ENCODE measurements at regions not wholly inside any gene's neighbourhood (a gene's known extent, or its start where the extent isn't known, plus 50 kb on each side); places are given as distances from the start of the nearest gene placed in this dataset.
"Not testable (repeated sequence)": the region's sequence is repeated elsewhere in the genome, so short reads cannot be mapped to it uniquely, and the experiment has no call there.

DNA sequence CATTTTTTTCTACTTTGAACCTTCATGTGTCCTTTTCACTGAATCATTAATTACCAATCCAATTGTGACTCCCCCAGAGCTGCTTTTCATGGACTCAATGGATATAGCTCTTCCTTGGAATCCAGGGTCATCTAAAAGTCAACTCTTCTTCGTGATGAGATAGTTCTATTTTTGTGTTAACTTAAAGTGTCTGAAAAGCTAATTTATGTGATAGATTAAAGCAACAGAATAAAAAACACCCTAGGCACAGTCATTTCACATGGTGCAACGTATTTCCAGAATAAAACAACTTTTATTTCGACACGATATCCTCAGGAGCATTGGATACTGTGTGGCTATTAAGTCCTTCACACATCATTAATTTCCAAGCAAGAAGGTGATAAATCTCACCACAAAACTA, 250.6 kb upstream of the SPHKAP start:
- no peak for DNase-seq (ENCODE audit: low spot score)

- no peak for DNase-seq (ENCODE audit: low spot score)
Observed at GRCh38 chr2:228430986-228431385, 249.5 kb upstream of the SPHKAP start.

DNA sequence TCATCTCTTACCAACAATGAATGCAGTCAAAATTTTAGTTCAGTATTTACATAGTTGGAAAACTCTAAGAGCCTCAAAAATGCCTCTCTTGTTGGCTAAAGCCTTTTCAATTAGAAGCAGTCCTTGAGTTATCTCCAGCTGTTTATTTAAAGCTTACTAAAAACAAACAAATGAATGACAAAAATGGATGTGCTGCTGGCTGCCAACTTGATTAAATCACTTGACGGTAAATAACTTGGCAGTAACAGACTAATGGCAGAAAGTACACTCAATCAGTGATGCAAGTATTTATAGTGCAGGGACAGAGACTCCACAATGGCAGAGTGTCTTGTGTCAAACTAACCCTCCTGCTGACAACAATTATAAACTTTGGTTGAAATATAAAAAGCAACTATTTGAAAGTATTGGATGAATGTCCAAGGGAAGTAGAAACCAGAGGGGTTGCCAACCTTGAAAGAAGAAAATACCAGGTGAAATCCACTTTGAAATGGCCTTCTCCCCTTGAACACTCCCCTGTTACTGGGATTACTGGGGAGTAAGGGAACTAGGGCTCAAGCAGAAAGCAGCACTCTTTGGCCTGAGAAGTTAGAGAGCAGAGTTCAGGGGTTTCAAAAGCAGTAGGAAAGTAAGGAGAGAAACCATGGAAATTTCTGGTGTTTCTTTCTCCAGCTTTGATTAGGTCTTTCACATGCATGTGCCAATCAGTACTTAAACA, 245.2 kb upstream of the SPHKAP start:
- DNase-seq (ENCODE audit: low spot score): no peak

GRCh38 chr2:228425411-228426060, 244.0 kb upstream of the SPHKAP start:
- not testable (repeated sequence) for DNase-seq (ENCODE audit: low spot score)

- no peak for DNase-seq (ENCODE audit: low spot score)
Observed at GRCh38 chr2:228417956-228418355, 236.5 kb upstream of the SPHKAP start.

DNA sequence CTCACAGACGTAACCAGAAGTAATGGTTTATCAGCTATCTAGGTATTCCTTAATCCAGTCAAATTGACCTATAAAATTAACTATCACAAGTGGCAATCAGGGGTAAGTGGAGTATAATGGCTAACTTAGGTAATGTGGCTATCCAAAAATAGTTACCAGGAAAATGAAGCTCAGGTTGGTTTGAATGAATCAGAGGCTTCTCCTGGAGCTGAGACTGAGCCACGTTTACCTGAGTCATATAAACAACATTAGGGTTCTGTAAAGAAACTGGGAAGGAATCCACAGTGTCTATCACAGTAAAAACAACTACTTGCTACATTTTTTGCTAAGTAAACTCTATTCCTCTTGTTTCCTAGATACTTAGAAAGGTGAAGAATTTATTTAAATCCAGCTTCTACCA, 236.0 kb upstream of the SPHKAP start:
- DNase-seq (ENCODE audit: low spot score): no peak

- DNase-seq (ENCODE audit: low spot score): no peak
Observed at GRCh38 chr2:228410061-228410460, 228.6 kb upstream of the SPHKAP start.

- DNase-seq (ENCODE audit: low spot score): no peak
Observed at GRCh38 chr2:228409493-228409892, 228.0 kb upstream of the SPHKAP start.

GRCh38 chr2:228408529-228409227, 227.2 kb upstream of the SPHKAP start:
- DNase-seq (ENCODE audit: low spot score): no peak

DNA sequence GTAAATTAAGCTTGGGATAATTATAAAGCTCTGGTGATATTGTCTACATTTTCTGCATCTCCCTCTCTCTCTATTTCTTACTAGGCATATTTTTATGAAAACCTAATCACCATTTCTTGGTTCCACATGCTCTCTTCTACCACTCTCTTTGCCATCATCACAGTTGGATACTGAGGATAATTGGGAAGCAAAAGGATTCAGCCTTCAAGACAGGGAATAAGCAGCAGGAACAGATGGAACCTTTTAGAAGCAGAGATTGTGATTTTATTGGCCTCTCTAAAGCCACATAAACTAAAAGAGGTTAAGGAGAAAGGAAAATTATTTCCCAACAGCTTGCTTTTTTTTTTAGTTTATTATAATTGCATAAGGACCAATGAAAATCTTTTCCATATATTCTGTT, 226.3 kb upstream of the SPHKAP start:
- no peak for DNase-seq (ENCODE audit: low spot score)

- DNase-seq (ENCODE audit: low spot score): no peak
Observed at GRCh38 chr2:228401065-228401912, 219.8 kb upstream of the SPHKAP start.

- no peak for DNase-seq (ENCODE audit: low spot score)
Observed at GRCh38 chr2:228387776-228388175, 206.3 kb upstream of the SPHKAP start.

DNA sequence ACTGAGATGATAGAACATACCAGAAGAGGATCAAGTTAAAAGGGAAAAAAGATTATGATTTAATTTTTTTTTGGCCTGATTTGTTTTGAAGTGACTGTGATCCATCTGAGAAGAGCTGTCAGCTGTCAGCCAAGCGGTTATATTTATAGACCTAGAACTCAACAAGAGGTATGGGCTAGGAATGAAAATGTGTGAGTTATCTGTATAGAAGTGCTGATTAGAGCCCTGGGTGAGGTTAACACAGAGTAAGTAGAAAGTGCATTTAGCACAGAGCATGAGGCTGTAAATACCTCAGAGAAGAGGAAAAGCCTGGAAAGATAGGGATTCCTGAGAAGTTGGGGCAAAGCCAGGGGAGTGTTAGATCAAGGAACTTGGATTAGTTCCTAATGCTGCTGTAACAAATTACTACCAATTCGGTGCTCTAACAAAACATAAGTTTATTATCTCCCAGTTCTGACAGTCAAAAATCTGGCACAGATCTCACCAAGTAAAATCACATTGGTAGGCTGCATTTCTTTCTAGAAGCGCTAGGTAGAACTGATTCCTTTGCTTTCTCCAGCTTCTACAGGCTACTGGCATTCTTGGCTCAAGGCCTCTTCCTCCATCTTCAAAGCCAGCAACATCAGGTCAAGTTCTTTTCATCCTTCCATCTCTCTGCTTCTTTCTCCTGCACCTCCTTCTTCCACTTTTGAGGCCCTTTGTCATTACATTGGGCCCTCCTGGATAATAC, 197.4 kb upstream of the SPHKAP start:
- no peak for DNase-seq (ENCODE audit: low spot score)

DNA sequence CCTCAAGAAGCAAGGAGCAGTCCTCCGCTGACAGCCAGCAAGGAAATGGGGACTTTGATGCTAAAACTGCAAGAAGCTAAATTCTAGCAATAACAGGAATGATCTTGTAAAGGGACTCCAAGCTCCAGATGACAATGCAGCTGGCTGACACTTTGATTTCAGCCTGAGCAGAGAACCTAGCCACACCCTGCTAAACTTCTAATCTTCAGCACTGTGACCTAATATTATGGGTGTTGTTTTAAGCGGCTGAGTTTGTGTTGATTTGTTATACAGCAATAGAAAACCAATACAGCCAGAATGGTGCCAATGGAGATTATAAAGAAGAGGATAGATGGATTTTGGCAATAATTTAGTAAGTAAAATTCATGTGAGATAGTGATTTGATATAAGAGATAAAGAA, 196.7 kb upstream of the SPHKAP start:
- no peak for DNase-seq (ENCODE audit: low spot score)

DNA sequence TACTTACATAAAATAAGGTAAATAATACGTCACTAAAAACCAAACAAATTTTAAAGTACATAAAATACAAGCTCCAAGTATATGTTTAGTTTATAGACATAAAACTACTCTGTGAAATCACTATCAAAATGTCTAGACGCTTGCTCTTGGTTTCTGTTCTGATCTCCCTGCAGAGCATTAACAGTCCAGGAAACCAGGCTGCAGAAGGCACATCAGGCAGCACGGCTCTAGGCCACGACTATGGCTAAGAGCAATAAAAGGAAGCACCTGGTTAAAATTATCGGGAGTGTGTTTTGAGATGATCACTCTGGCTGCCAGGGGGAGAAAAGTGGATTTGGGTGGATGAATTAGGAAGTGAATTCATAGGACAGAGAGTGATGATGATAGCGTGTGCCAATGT, 196.0 kb upstream of the SPHKAP start:
- DNase-seq (ENCODE audit: low spot score): no peak

GRCh38 chr2:228374741-228375140, 193.3 kb upstream of the SPHKAP start:
- no peak for DNase-seq (ENCODE audit: low spot score)

- DNase-seq (ENCODE audit: low spot score): no peak
Observed at GRCh38 chr2:228373191-228373590, 191.7 kb upstream of the SPHKAP start.

GRCh38 chr2:228372212-228372611, 190.7 kb upstream of the SPHKAP start:
- DNase-seq (ENCODE audit: low spot score): no peak

- no peak for DNase-seq (ENCODE audit: low spot score)
Observed at GRCh38 chr2:228369400-228370031, 188.0 kb upstream of the SPHKAP start.

DNA sequence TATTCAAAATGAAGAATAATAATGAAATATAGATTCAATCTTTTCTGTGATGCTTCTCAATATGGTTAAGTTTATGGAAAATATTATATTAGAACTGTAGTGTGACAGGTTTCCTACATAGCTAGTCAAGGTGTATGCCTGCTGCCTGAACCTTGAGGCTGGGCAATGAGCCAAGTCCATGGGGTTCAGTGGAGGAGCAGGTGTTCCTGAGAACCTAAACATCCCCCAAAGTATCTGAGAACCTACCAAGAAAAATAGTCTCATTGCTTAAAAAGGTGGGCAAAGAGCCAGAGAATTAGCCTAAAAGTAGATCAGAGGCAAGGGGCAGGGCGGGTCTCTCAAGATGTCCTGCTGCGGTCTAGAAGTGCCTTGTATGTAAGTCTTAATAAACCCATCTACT, 185.9 kb upstream of the SPHKAP start:
- DNase-seq (ENCODE audit: low spot score): no peak
